H1 (cell line): ENCODE measurements at regions not wholly inside any gene's neighbourhood (a gene's known extent, or its start where the extent isn't known, plus 50 kb on each side); places are given as distances from the start of the nearest gene placed in this dataset.

Experiments
- CTCF ChIA-PET: fragments of 300-600 bp; sonication (Branson Sonifier 250); formaldehyde crosslinking; loops from one replicate; lab custom pipeline; 2021; ENCODE audit not compliant: partially characterized antibody; lab: Charles Lee
- POLR2A ChIA-PET: fragments of 300-600 bp; sonication (Branson Sonifier 250); formaldehyde crosslinking; loops from one replicate; lab custom pipeline; 2021; ENCODE audit warnings: inconsistent platforms; ENCODE audit not compliant: partially characterized antibody; lab: Charles Lee
- DNase-seq, 2 experiments: peaks; one replicate each; pipeline versions ENCODE4 v3.0.0 to v3.0.0-alpha.2; 2010 to 2022; ENCODE audit warnings: low spot score in 2 of 2, low read depth in 1 of 2, mixed read lengths in 1 of 2
- FAIRE-seq: peaks from 2 replicates; lab custom pipeline; 2011; peaks lifted over from hg19 to GRCh38; lab: Jason Lieb, UNC
- H2AFZ ChIP-seq: 2 replicates; pipeline ENCODE4 v1.8.1; 2012; ENCODE audit warnings: low read length, inconsistent platforms
- H2AK5ac ChIP-seq: 2 replicates; pipeline ENCODE4 v1.6.1; 2013; ENCODE audit warnings: low read depth, low read length
- H2BK120ac ChIP-seq: replicated peaks from 2 replicates; pipeline ENCODE3; 2013; ENCODE audit warnings: low read depth, low read length, inconsistent platforms
- H2BK12ac ChIP-seq: 2 replicates; pipeline ENCODE4 v1.6.1; 2013; ENCODE audit warnings: low read depth, low read length
- H2BK15ac ChIP-seq: 2 replicates; pipeline ENCODE4 v1.6.1; 2013; ENCODE audit warnings: low read length
- H2BK20ac ChIP-seq: 2 replicates; pipeline ENCODE4 v1.6.1; 2013; ENCODE audit warnings: low read length
- H2BK5ac ChIP-seq: 2 replicates; pipeline ENCODE4 v1.6.1; 2013; ENCODE audit warnings: low read depth, low read length
- H3K14ac ChIP-seq: 2 replicates; pipeline ENCODE4 v1.6.1; 2013; ENCODE audit warnings: inconsistent platforms; ENCODE audit not compliant: insufficient read length
- H3K18ac ChIP-seq: 2 replicates; pipeline ENCODE4 v1.6.1; 2013; ENCODE audit warnings: low read length; ENCODE audit errors: extremely low read depth
- H3K23ac ChIP-seq: 2 replicates; pipeline ENCODE4 v1.6.1; 2013; ENCODE audit warnings: inconsistent platforms; ENCODE audit not compliant: insufficient read length
- H3K23me2 ChIP-seq: 2 replicates; pipeline ENCODE4 v1.6.1; 2013; ENCODE audit warnings: low read depth, low read length
- H3K27ac ChIP-seq: 2 replicates; pipeline ENCODE4 v1.6.1; 2011; ENCODE audit warnings: low read depth, low read length, inconsistent platforms
- H3K27me3 ChIP-seq, 4 experiments: replicated peaks in 1 of 4; 1 replicate in 1 of 4; 2 replicates in 3 of 4; pipeline versions ENCODE4 v1.6.1 to v1.8.1; 2011 to 2013; ENCODE audit warnings: low read length in 3 of 4, mild to moderate bottlenecking in 3 of 4, inconsistent platforms in 2 of 4, mixed read lengths in 2 of 4, moderate library complexity in 1 of 4; ENCODE audit not compliant: control insufficient read depth in 3 of 4, insufficient read depth in 3 of 4; ENCODE audit errors: extremely low read depth in 1 of 4
- H3K36me3 ChIP-seq, 4 experiments: 2 replicates each; pipeline versions ENCODE4 v1.6.1 to v1.8.1; 2011 to 2013; ENCODE audit warnings: mild to moderate bottlenecking in 4 of 4, low read length in 3 of 4, moderate library complexity in 2 of 4, control low read depth in 1 of 4, inconsistent platforms in 1 of 4; ENCODE audit not compliant: insufficient read depth in 4 of 4, control insufficient read depth in 2 of 4
- H3K4ac ChIP-seq: replicated peaks from 2 replicates; pipeline ENCODE3; 2013; ENCODE audit warnings: low read length, low read depth, mixed read lengths, inconsistent platforms; ENCODE audit not compliant: insufficient read length
- H3K4me1 ChIP-seq, 4 experiments: replicated peaks in 1 of 4; 1 replicate in 1 of 4; 2 replicates in 3 of 4; pipeline versions ENCODE4 v1.6.1 to v1.8.1; 2011 to 2013; ENCODE audit warnings: low read length in 3 of 4, inconsistent platforms in 2 of 4, mixed read lengths in 1 of 4; ENCODE audit not compliant: insufficient read depth in 4 of 4, control insufficient read depth in 3 of 4
- H3K4me2 ChIP-seq, 2 experiments: 2 replicates each; pipeline versions ENCODE4 v1.6.1 to v1.8.1; 2011 to 2013; ENCODE audit warnings: low read depth in 2 of 2, low read length in 2 of 2, control low read depth in 1 of 2, inconsistent platforms in 1 of 2, mild to moderate bottlenecking in 1 of 2; ENCODE audit not compliant: insufficient read depth in 1 of 2
- H3K4me3 ChIP-seq, 4 experiments: fragments of 200-600, 300-600 bp in 1 of 4; sonication (generic), shearing (Covaris generic), sonication (Bioruptor Twin) in 1 of 4; 2 replicates each; pipeline versions ENCODE4 v1.5.1 to v1.8.1; 2011 to 2016; ENCODE audit warnings: low read length in 4 of 4, low read depth in 3 of 4, control low read depth in 2 of 4, inconsistent platforms in 2 of 4, mild to moderate bottlenecking in 2 of 4, mixed read lengths in 1 of 4, moderate library complexity in 1 of 4; ENCODE audit not compliant: insufficient read depth in 2 of 4; ENCODE audit errors: extremely low read depth in 1 of 4
- H3K56ac ChIP-seq: replicated peaks from 2 replicates; pipeline ENCODE3; 2013; ENCODE audit warnings: low read depth, mild to moderate bottlenecking, mixed read lengths, low read length, inconsistent platforms; ENCODE audit not compliant: insufficient read length
- H3K79me1 ChIP-seq: 2 replicates; pipeline ENCODE4 v1.6.1; 2013; ENCODE audit warnings: low read depth, low read length, control low read depth
- H3K79me2 ChIP-seq, 2 experiments: 2 replicates each; pipeline versions ENCODE4 v1.6.1 to v1.8.1; 2012 to 2013; ENCODE audit warnings: low read length in 2 of 2, mild to moderate bottlenecking in 2 of 2, inconsistent platforms in 1 of 2; ENCODE audit not compliant: insufficient read depth in 2 of 2, control insufficient read depth in 1 of 2
- H3K9ac ChIP-seq, 4 experiments: replicated peaks in 1 of 4; 1 replicate in 1 of 4; 2 replicates in 3 of 4; pipeline versions ENCODE4 v1.6.1 to v1.8.1; 2011 to 2013; ENCODE audit warnings: low read depth in 3 of 4, low read length in 3 of 4, control low read depth in 2 of 4, mild to moderate bottlenecking in 2 of 4, moderate library complexity in 2 of 4, inconsistent platforms in 1 of 4; ENCODE audit errors: extremely low read depth in 1 of 4
- H3K9me3 ChIP-seq, 2 experiments: 2 replicates each; pipeline versions ENCODE4 v1.6.1 to v1.8.1; 2012 to 2013; ENCODE audit warnings: mild to moderate bottlenecking in 2 of 2, moderate library complexity in 2 of 2, control low read depth in 1 of 2, inconsistent platforms in 1 of 2, low read depth in 1 of 2, low read length in 1 of 2, mixed read lengths in 1 of 2; ENCODE audit not compliant: insufficient read depth in 2 of 2
- H4K20me1 ChIP-seq, 2 experiments: replicated peaks in 1 of 2; 2 replicates each; pipeline versions ENCODE3 to v1.8.1; 2011 to 2013; ENCODE audit warnings: inconsistent platforms in 2 of 2, low read length in 2 of 2, mild to moderate bottlenecking in 1 of 2; ENCODE audit not compliant: insufficient read depth in 2 of 2, control insufficient read depth in 1 of 2
- H4K5ac ChIP-seq: 2 replicates; pipeline ENCODE4 v1.6.1; 2013; ENCODE audit warnings: low read length, low read depth, mixed read lengths, inconsistent platforms; ENCODE audit not compliant: insufficient read length
- H4K8ac ChIP-seq: 2 replicates; pipeline ENCODE4 v1.8.0; 2013; ENCODE audit warnings: mild to moderate bottlenecking, moderate library complexity, low read length, inconsistent platforms; ENCODE audit not compliant: insufficient read depth; ENCODE audit errors: extremely low read depth
- H4K91ac ChIP-seq: replicated peaks from 2 replicates; pipeline ENCODE3; 2013; ENCODE audit warnings: low read length, mixed read lengths, inconsistent platforms; ENCODE audit not compliant: insufficient read length
- BACH1 ChIP-seq: IDR thresholded peaks from 2 replicates; pipeline ENCODE4 v1.6.1; 2012; ENCODE audit warnings: low read length, improper control_type of control experiment
- BRCA1 ChIP-seq: IDR thresholded peaks from 2 replicates; pipeline ENCODE4 v1.6.1; 2012; ENCODE audit warnings: low read depth, low read length, improper control_type of control experiment
- CEBPB ChIP-seq: IDR thresholded peaks from 2 replicates; pipeline ENCODE4 v1.6.1; 2012; ENCODE audit warnings: low read depth, low read length
- CTBP2 ChIP-seq: IDR thresholded peaks from 2 replicates; pipeline ENCODE4 v1.7.0; 2011; ENCODE audit warnings: borderline replicate concordance, mild to moderate bottlenecking, moderate library complexity, mixed read lengths, low read length; ENCODE audit not compliant: insufficient read depth, insufficient read length
- EGR1 ChIP-seq: IDR thresholded peaks from 2 replicates; pipeline ENCODE4 v1.6.1; 2011; ENCODE audit warnings: low read depth, low read length, borderline replicate concordance
- HDAC2 ChIP-seq, 2 experiments: fragments of 300-600 bp in 1 of 2; sonication (generic) in 1 of 2; IDR thresholded peaks; 2 replicates each; pipeline ENCODE4 v1.6.1; 2011 to 2012; ENCODE audit warnings: low read depth in 2 of 2, low read length in 2 of 2, mild to moderate bottlenecking in 2 of 2, moderate library complexity in 2 of 2, borderline replicate concordance in 1 of 2, inconsistent platforms in 1 of 2
- JUND ChIP-seq: IDR thresholded peaks from 2 replicates; pipeline ENCODE4 v1.6.1; 2011; ENCODE audit warnings: mild to moderate bottlenecking, improper control_type of control experiment, low read length
- KDM4A ChIP-seq: IDR thresholded peaks from one replicate; pipeline ENCODE4 v1.7.1; 2012; ENCODE audit warnings: low read depth, mild to moderate bottlenecking, moderate library complexity, low read length, inconsistent platforms; ENCODE audit not compliant: severe bottlenecking
- POU5F1 ChIP-seq: IDR thresholded peaks from 2 replicates; pipeline ENCODE4 v1.6.1; 2011; ENCODE audit warnings: low read depth, mild to moderate bottlenecking, low read length, moderate library complexity
- RBBP5 ChIP-seq: IDR thresholded peaks from 2 replicates; pipeline ENCODE4 v1.7.1; 2012; ENCODE audit warnings: low read depth, mild to moderate bottlenecking, inconsistent platforms, low read length, moderate library complexity, borderline replicate concordance
- SIX5 ChIP-seq: IDR thresholded peaks from 2 replicates; pipeline ENCODE4 v1.6.1; 2011; ENCODE audit warnings: mild to moderate bottlenecking, low read depth, low read length
- SP1 ChIP-seq: IDR thresholded peaks from 2 replicates; pipeline ENCODE4 v1.6.1; 2011; ENCODE audit warnings: low read depth, low read length
- SRF ChIP-seq: IDR thresholded peaks from 2 replicates; pipeline ENCODE4 v1.6.1; 2011; ENCODE audit warnings: mild to moderate bottlenecking, low read depth, low read length, moderate library complexity
- SUZ12 ChIP-seq: fragments of 200-600 bp; sonication (generic); IDR thresholded peaks from 2 replicates; pipeline ENCODE4 v1.6.1; 2012; ENCODE audit warnings: mild to moderate bottlenecking, inconsistent platforms, low read length, moderate library complexity, mixed read lengths
- WGBS, 2 experiments: shearing (Covaris generic) in 1 of 2; methylation state at CpG; one replicate each; pipeline versions ENCODE4 v1.1.6 to v1.1.7; 2013 to 2015; ENCODE audit warnings: low lambda C conversion rate in 2 of 2, mixed read lengths in 2 of 2, inconsistent platforms in 1 of 2, low coverage in 1 of 2, missing lambda C conversion rate in 1 of 2; ENCODE audit not compliant: insufficient replicate concordance in 2 of 2, insufficient coverage in 1 of 2, insufficient read length in 1 of 2; ENCODE audit errors: extremely low coverage in 1 of 2, missing lambda C conversion rate in 1 of 2; 5-methylcytosine and 5-hydroxymethylcytosine counted together
- TF ChIP-seq, protein P1 (sequence below): IDR thresholded peaks from 2 replicates; pipeline ENCODE4 v1.6.1; 2012; ENCODE audit warnings: inconsistent platforms

DNA sequence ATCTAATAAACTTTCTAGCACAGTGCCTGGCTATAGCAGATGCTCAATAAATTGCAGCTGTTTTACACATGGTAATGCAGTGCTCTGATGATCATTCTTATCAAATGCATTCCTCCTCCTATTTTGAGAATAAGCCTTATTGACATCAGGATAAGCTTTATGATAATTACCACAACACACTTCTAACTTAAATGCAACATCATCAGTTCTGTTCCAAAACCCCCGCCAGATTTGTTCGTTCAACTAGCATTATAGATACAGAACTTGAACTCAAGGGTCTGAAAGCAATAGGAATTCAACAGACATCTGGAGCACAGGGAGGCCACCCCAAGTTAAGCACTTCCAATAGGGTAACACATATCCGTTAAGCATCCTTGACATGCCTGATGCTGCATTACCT, 684.4 kb upstream of the LMCD1 start:
- H3K27me3 ChIP-seq = no peaks in the 10 kb centered on the region
- ChIA-PET POLR2A (no interaction called here), CTCF (interaction anchor here (1.2 kb wide), 1 partner anchor 462 kb away, joined by 3 read pairs; no protein-coding TSS in a partner anchor)
- FAIRE-seq (no peak), DNase-seq (no peak)
- H4K91ac ChIP-seq = no peak overlapping the region
- H2BK12ac ChIP-seq = no peak overlapping the region
- H2BK5ac ChIP-seq = no peak overlapping the region
- H2AK5ac ChIP-seq = no peak overlapping the region
- H3K9me3 ChIP-seq = 0 out of 4 replicates have a peak, but pooled peaks cover 0 to 2% of the 10 kb centered on the region in 2 experiments
- H3K18ac ChIP-seq = no peak overlapping the region
- no peak overlapping the region for H3K4me3 ChIP-seq
- no peak overlapping the region for H3K23ac ChIP-seq
- no peak overlapping the region for H3K27ac ChIP-seq
- no peaks in the 10 kb centered on the region for H3K36me3 ChIP-seq
- H3K4ac ChIP-seq = no peak overlapping the region
- no peak overlapping the region for H2BK15ac ChIP-seq
- 0 out of 7 replicates have a peak, but pooled peaks cover 0 to 2% (median 0%) of the 10 kb centered on the region in 4 experiments for H3K4me1 ChIP-seq
- no peak overlapping the region for H3K14ac ChIP-seq
- no peak overlapping the region for H4K8ac ChIP-seq
- no peaks in the 10 kb centered on the region for H3K79me1 ChIP-seq
- no peak overlapping the region for H2BK20ac ChIP-seq
- H4K20me1 ChIP-seq = no peaks in the 10 kb centered on the region
- H3K23me2 ChIP-seq = no peaks in the 10 kb centered on the region
- H3K79me2 ChIP-seq = no peaks in the 10 kb centered on the region
- no peak overlapping the region for H4K5ac ChIP-seq
- 94% methylated on average over 3 of the region's 3 CpGs; no CpG with 5 or more reads in 1 of the 2 experiments for WGBS, 2 experiments
- no peak overlapping the region for H3K56ac ChIP-seq
- H2AFZ ChIP-seq = no peak overlapping the region
- H3K9ac ChIP-seq = no peak overlapping the region
- H2BK120ac ChIP-seq = no peak overlapping the region
- no peak overlapping the region for H3K4me2 ChIP-seq
- TF ChIP-seq CTBP2 (no peak), BACH1 (no peak), CEBPB (no peak), SP1 (no peak), POU5F1 (no peak), HDAC2 (IDR thresholded peaks at IDR 0.05; ENCODE audit: borderline replicate concordance in 1 of 2, low read depth in 2 of 2, low read length in 2 of 2) (no peak), SUZ12 (no peak), EGR1 (no peak), JUND (no peak), SIX5 (no peak), RBBP5 (no peak), KDM4A (no peak), SRF (no peak), BRCA1 (no peak)
- TF ChIP-seq, protein P1, sequence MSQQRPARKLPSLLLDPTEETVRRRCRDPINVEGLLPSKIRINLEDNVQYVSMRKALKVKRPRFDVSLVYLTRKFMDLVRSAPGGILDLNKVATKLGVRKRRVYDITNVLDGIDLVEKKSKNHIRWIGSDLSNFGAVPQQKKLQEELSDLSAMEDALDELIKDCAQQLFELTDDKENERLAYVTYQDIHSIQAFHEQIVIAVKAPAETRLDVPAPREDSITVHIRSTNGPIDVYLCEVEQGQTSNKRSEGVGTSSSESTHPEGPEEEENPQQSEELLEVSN = no peak
